Tibial artery (tissue), 4 donors: ENCODE measurements at regions not wholly inside any gene's neighbourhood (a gene's known extent, or its start where the extent isn't known, plus 50 kb on each side); places are given as distances from the start of the nearest gene placed in this dataset.
A peak's percentile ranks its signal among the peaks of the same experiment; 100 is the strongest.

Experiments
- DNase-seq, 2 donors: peaks; one replicate each; pipeline ENCODE4 v3.0.0-alpha.2; 2019
- H3K27ac ChIP-seq, 2 donors: fragments of 200-600 bp; sonication (generic) in 1 of 2; 1 replicate in 1 of 2; 2 replicates in 1 of 2; pipeline ENCODE4 v1.5.1; 2018 to 2019; ENCODE audit warnings: mild to moderate bottlenecking in 1 of 2
- H3K27me3 ChIP-seq, 2 donors: fragments of 200-600 bp; sonication (generic) in 1 of 2; one replicate each; pipeline versions ENCODE4 v1.5.1 to v1.6.0; 2016 to 2019
- H3K36me3 ChIP-seq, 3 donors: fragments of 200-600 bp; sonication (generic) in 2 of 3; one replicate each; pipeline ENCODE4 v1.5.1; 2016 to 2019; ENCODE audit warnings: mild to moderate bottlenecking in 2 of 3
- H3K4me1 ChIP-seq, 4 donors: fragments of 200-600 bp; sonication (generic) in 2 of 4; 1 replicate in 3 of 4; 2 replicates in 1 of 4; pipeline ENCODE4 v1.5.1; 2016 to 2019
- H3K4me3 ChIP-seq, 2 donors: fragments of 200-600 bp; sonication (generic) in 1 of 2; 1 replicate in 1 of 2; 2 replicates in 1 of 2; pipeline ENCODE4 v1.5.1; 2018 to 2019; ENCODE audit warnings: mild to moderate bottlenecking in 2 of 2
- H3K9me3 ChIP-seq, 3 donors: fragments of 200-600 bp; sonication (generic) in 1 of 3; one replicate each; pipeline ENCODE4 v1.5.1; 2016 to 2019
- CTCF ChIP-seq, 2 experiments: fragments of 200-600 bp in 1 of 2; fragments of 450-650 bp in 1 of 2; IDR thresholded peaks; one replicate each; pipeline ENCODE4 v1.5.1; 2017 to 2019; ENCODE audit warnings: antibody characterized with exemption in 2 of 2, mild to moderate bottlenecking in 1 of 2, moderate library complexity in 1 of 2
- intact Hi-C: fragments of 100-400 bp; cut with DNase I; formaldehyde crosslinking; loops from one replicate; pipeline ENCODE4 v1.15.0; 2023; ENCODE audit warnings: low total_unique reads

GRCh38 chr11:8809939-8810539 is 101.0 kb upstream of the AKIP1 start:
- TF ChIP-seq CTCF (IDR thresholded peaks at IDR 0.05) = no peak

GRCh38 chr11:8810540-8811301 is 100.3 kb upstream of the AKIP1 start:
- DNase-seq = peak; percentile 80 to 91
- Histone ChIP-seq H3K36me3 (no peaks in the 10 kb centered on the region), H3K27ac (peak overlapping the region; percentile 87 to 91), H3K9me3 (no peaks in the 10 kb centered on the region), H3K4me3 (peak overlapping the region; percentile 66 to 71), H3K27me3 (no peaks in the 10 kb centered on the region), H3K4me1 (peaks cover 0 to 68% (median 56%) of the 10 kb centered on the region in 4 donors)
- no peak for TF ChIP-seq CTCF (IDR thresholded peaks at IDR 0.05)
- intact Hi-C loops = loop anchor here (5.0 kb wide), 1 partner anchor 128 kb away; the partner anchor contains the start of genes RPL27A and TRIM66

More at GRCh38 chr11:8809939-8810539, 101.0 kb upstream of the AKIP1 start:
- Histone ChIP-seq H3K36me3 (no peaks in the 10 kb centered on the region), H3K4me3 (peak overlapping the region; percentile 66 to 71), H3K9me3 (no peaks in the 10 kb centered on the region), H3K27me3 (no peaks in the 10 kb centered on the region), H3K27ac (peak overlapping the region; percentile 87 to 91), H3K4me1 (peaks cover 0 to 75% (median 62%) of the 10 kb centered on the region in 4 donors)
- intact Hi-C loops = loop anchor here (5.0 kb wide), 1 partner anchor 128 kb away; the partner anchor contains the start of genes RPL27A and TRIM66
- DNase-seq = no peak

GRCh38 chr11:8811571-8811970 is 99.4 kb upstream of the AKIP1 start:
- Histone ChIP-seq H3K27me3 (no peaks in the 10 kb centered on the region), H3K4me1 (peaks cover 0 to 60% (median 48%) of the 10 kb centered on the region in 4 donors), H3K27ac (peak overlapping the region; percentile 87 to 91), H3K4me3 (peak overlapping the region; percentile 66 to 71), H3K36me3 (no peaks in the 10 kb centered on the region), H3K9me3 (no peaks in the 10 kb centered on the region)
- intact Hi-C loops = loop anchor here (5.0 kb wide), 1 partner anchor 129 kb away; the partner anchor contains the start of genes RPL27A and TRIM66
- DNase-seq = no peak
- TF ChIP-seq CTCF (IDR thresholded peaks at IDR 0.05) = no peak

GRCh38 chr11:8812438-8812837 is 98.6 kb upstream of the AKIP1 start:
- H3K4me3 ChIP-seq = no peak overlapping the region
- H3K9me3 ChIP-seq = no peaks in the 10 kb centered on the region
- intact Hi-C loops = loop anchor here (5.0 kb wide), 1 partner anchor 130 kb away; the partner anchor contains the start of genes RPL27A and TRIM66
- H3K36me3 ChIP-seq = no peaks in the 10 kb centered on the region
- DNase-seq = peak; percentile 69 to 89
- peaks cover 0 to 51% (median 40%) of the 10 kb centered on the region in 4 donors for H3K4me1 ChIP-seq
- no peak for TF ChIP-seq CTCF (IDR thresholded peaks at IDR 0.05)
- no peaks in the 10 kb centered on the region for H3K27me3 ChIP-seq
- H3K27ac ChIP-seq = peak overlapping the region; percentile 87 to 91

DNA sequence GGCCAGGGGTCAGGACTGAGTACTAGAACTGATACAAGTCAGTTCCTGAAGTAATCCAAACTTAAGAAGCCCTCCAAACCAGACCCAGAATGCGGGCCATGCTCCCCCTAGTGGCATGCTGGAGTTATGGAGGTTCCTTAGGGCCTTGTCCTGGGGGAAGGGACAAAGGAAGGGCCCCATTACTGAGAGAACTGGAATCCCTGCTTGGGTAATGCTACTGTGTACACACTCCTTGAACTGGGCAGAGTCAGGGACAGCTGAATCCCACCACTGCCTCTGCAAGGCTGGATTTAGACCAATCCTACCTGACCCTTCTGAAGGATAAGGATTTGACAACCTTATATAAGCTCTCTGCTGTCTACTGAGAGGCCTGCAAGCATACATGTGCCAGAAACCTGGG is 97.3 kb upstream of the AKIP1 start:
- no peak overlapping the region for H3K4me3 ChIP-seq
- H3K4me1 ChIP-seq = peaks cover 0 to 39% (median 28%) of the 10 kb centered on the region in 4 donors
- peak; percentile 60 to 87 for DNase-seq
- intact Hi-C loops = loop anchor here (5.0 kb wide), 1 partner anchor 131 kb away; the partner anchor contains the start of genes RPL27A and TRIM66
- peak overlapping the region; percentile 15 to 91 for H3K27ac ChIP-seq
- H3K27me3 ChIP-seq = no peaks in the 10 kb centered on the region
- no peaks in the 10 kb centered on the region for H3K36me3 ChIP-seq
- peak; percentile 75 to 87 for TF ChIP-seq CTCF (IDR thresholded peaks at IDR 0.05)
- no peaks in the 10 kb centered on the region for H3K9me3 ChIP-seq
